Trophoblast cell (in vitro differentiated cells and primary cell): ENCODE measurements at regions not wholly inside any gene's neighbourhood (a gene's known extent, or its start where the extent isn't known, plus 50 kb on each side); places are given as distances from the start of the nearest gene placed in this dataset.

Experiments
- DNase-seq, 2 donors: peaks; one replicate each; pipeline ENCODE4 v3.0.0-alpha.2; 2016
- H2AFZ ChIP-seq: 2 replicates; pipeline ENCODE4 v1.6.1; 2013; ENCODE audit warnings: low read length, moderate library complexity, mild to moderate bottlenecking; ENCODE audit not compliant: insufficient read depth, poor library complexity
- H2AK5ac ChIP-seq: 2 replicates; pipeline ENCODE4 v1.6.1; 2013; ENCODE audit warnings: mild to moderate bottlenecking, low read length
- H2BK120ac ChIP-seq: 2 replicates; pipeline ENCODE4 v1.6.1; 2013; ENCODE audit warnings: low read length, mild to moderate bottlenecking, moderate library complexity; ENCODE audit not compliant: insufficient read depth, poor library complexity
- H2BK12ac ChIP-seq: 2 replicates; pipeline ENCODE4 v1.6.1; 2013; ENCODE audit warnings: mild to moderate bottlenecking, low read length, moderate library complexity
- H2BK5ac ChIP-seq: 2 replicates; pipeline ENCODE4 v1.6.1; 2013; ENCODE audit warnings: low read length, low read depth, moderate library complexity, mild to moderate bottlenecking; ENCODE audit not compliant: poor library complexity
- H3K14ac ChIP-seq: 2 replicates; pipeline ENCODE4 v1.6.1; 2013; ENCODE audit warnings: mild to moderate bottlenecking, low read length
- H3K18ac ChIP-seq: 2 replicates; pipeline ENCODE4 v1.6.1; 2013; ENCODE audit warnings: mild to moderate bottlenecking, low read length
- H3K23ac ChIP-seq: 2 replicates; pipeline ENCODE4 v1.6.1; 2013; ENCODE audit warnings: low read length
- H3K27ac ChIP-seq: 2 replicates; pipeline ENCODE4 v1.5.1; 2013; ENCODE audit warnings: low read depth, mild to moderate bottlenecking, inconsistent platforms, low read length, moderate library complexity
- H3K27me3 ChIP-seq: 2 replicates; pipeline ENCODE4 v1.6.1; 2013; ENCODE audit warnings: inconsistent platforms, mild to moderate bottlenecking, low read length, moderate library complexity; ENCODE audit not compliant: insufficient read depth
- H3K36me3 ChIP-seq, 2 experiments: 1 replicate in 1 of 2; 2 replicates in 1 of 2; pipeline ENCODE4 v1.6.1; 2013; ENCODE audit warnings: low read length in 2 of 2, mild to moderate bottlenecking in 2 of 2, moderate library complexity in 1 of 2; ENCODE audit not compliant: insufficient read depth in 2 of 2, control insufficient read depth in 1 of 2
- H3K4ac ChIP-seq: 2 replicates; pipeline ENCODE4 v1.6.1; 2013; ENCODE audit warnings: low read depth, mild to moderate bottlenecking, low read length, moderate library complexity
- H3K4me1 ChIP-seq, 2 experiments: 1 replicate in 1 of 2; 2 replicates in 1 of 2; pipeline ENCODE4 v1.6.1; 2013; ENCODE audit warnings: low read length in 2 of 2, mild to moderate bottlenecking in 2 of 2, moderate library complexity in 1 of 2; ENCODE audit not compliant: insufficient read depth in 2 of 2, control insufficient read depth in 1 of 2
- H3K4me2 ChIP-seq: 2 replicates; pipeline ENCODE4 v1.6.1; 2013; ENCODE audit warnings: inconsistent platforms, mild to moderate bottlenecking, low read length, moderate library complexity
- H3K4me3 ChIP-seq: 2 replicates; pipeline ENCODE4 v1.5.1; 2013; ENCODE audit warnings: mild to moderate bottlenecking, low read depth, low read length, inconsistent platforms
- H3K79me1 ChIP-seq: one replicate; pipeline ENCODE4 v1.6.1; 2013; ENCODE audit warnings: low read length
- H3K79me2 ChIP-seq: 2 replicates; pipeline ENCODE4 v1.6.1; 2013; ENCODE audit warnings: low read length, mild to moderate bottlenecking; ENCODE audit not compliant: control insufficient read depth, insufficient read depth, poor library complexity
- H3K9ac ChIP-seq: 2 replicates; pipeline ENCODE4 v1.6.1; 2013; ENCODE audit warnings: mild to moderate bottlenecking, low read length
- H3K9me3 ChIP-seq: 2 replicates; pipeline ENCODE4 v1.6.1; 2013; ENCODE audit warnings: low read depth, mild to moderate bottlenecking, control low read depth, inconsistent platforms, low read length; ENCODE audit not compliant: insufficient read depth
- H4K12ac ChIP-seq: 2 replicates; pipeline ENCODE4 v1.6.1; 2013; ENCODE audit warnings: low read depth, mild to moderate bottlenecking, low read length, moderate library complexity
- H4K8ac ChIP-seq: 2 replicates; pipeline ENCODE4 v1.6.1; 2013; ENCODE audit warnings: low read depth, mild to moderate bottlenecking, low read length, moderate library complexity
- H4K91ac ChIP-seq: one replicate; pipeline ENCODE4 v1.6.1; 2013; ENCODE audit warnings: low read depth, mild to moderate bottlenecking, low read length, moderate library complexity
- whole genome bisulfite sequencing: extraction: QIAGEN DNeasy Blood & Tissue Kit; methylation state at CpG from one replicate; pipeline ENCODE4 v1.1.7; 2013; ENCODE audit warnings: missing lambda C conversion rate; ENCODE audit not compliant: insufficient read length, insufficient coverage; ENCODE audit errors: extremely low coverage; 5-methylcytosine and 5-hydroxymethylcytosine counted together

DNA sequence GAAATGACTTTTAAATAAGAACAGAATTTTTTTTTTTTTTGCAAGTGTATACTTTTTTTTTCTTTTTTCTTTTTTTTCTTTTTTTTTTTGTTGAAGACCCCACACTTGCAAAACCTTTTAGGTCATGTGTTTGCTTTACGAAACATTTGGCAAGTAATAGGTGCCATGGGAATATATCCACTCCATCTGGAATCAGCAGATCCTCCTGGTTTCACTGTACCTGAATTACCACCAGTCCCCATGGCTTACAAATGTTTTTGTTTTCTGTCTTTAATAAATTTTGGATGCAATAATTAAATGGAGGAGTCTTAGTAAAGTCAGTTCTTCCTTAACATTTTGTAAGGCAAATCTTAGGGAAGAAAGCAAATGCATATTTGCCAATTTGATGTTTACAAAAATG, 559.7 kb upstream of the ZEB2 start:
- no CpG with 5 or more reads among the region's 1 CpG for WGBS
- no peak overlapping the region for H4K8ac ChIP-seq
- no peaks in the 10 kb centered on the region for H3K4me1 ChIP-seq
- no peak overlapping the region for H4K12ac ChIP-seq
- no peak overlapping the region for H3K4ac ChIP-seq
- no peaks in the 10 kb centered on the region for H3K79me2 ChIP-seq
- H3K4me2 ChIP-seq: no peak overlapping the region
- no peak overlapping the region for H2AFZ ChIP-seq
- no peak overlapping the region for H3K18ac ChIP-seq
- no peak overlapping the region for H2BK12ac ChIP-seq
- H3K9ac ChIP-seq: no peak overlapping the region
- no peaks in the 10 kb centered on the region for H3K79me1 ChIP-seq
- no peak overlapping the region for H2BK5ac ChIP-seq
- no peak overlapping the region for H3K14ac ChIP-seq
- H3K27ac ChIP-seq: no peak overlapping the region
- no peak overlapping the region for H2AK5ac ChIP-seq
- H2BK120ac ChIP-seq: no peak overlapping the region
- H3K23ac ChIP-seq: no peak overlapping the region
- no peaks in the 10 kb centered on the region for H3K9me3 ChIP-seq
- no peak overlapping the region for H4K91ac ChIP-seq
- no peak overlapping the region for H3K4me3 ChIP-seq
- DNase-seq: no peak
- no peaks in the 10 kb centered on the region for H3K36me3 ChIP-seq
- no peaks in the 10 kb centered on the region for H3K27me3 ChIP-seq

GRCh38 chr2:145078923-145079322, 559.0 kb upstream of the ZEB2 start:
- Histone ChIP-seq H2AK5ac (no peak overlapping the region), H3K27me3 (no peaks in the 10 kb centered on the region)
- no CpG with 5 or more reads among the region's 1 CpG for WGBS

DNA sequence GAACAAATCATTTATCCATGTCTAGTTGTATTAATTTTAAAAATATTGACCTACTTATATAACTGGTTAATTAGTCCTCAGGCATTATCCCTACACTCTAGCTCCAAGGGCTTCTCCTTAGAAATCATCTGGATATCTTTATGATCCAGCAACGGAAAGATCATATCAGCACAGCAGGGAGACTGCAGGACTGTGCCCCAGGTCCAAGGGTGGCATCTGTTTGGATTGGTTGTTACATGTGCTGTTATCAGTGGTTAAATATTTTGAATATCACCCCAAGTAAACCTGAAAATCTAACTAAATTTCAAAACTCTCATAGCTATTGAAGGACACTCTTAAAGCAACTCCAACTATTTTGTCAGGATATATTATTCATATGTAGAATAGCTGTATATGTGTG, 556.2 kb upstream of the ZEB2 start:
- Histone ChIP-seq H3K4me3 (no peak overlapping the region), H3K18ac (no peak overlapping the region), H2AFZ (no peak overlapping the region), H3K23ac (no peak overlapping the region), H3K4me1 (no peaks in the 10 kb centered on the region), H3K4me2 (no peak overlapping the region), H3K27me3 (no peaks in the 10 kb centered on the region), H4K8ac (no peak overlapping the region), H3K14ac (no peak overlapping the region), H3K36me3 (no peaks in the 10 kb centered on the region), H2BK5ac (no peak overlapping the region), H3K79me2 (no peaks in the 10 kb centered on the region), H4K12ac (no peak overlapping the region), H2BK12ac (no peak overlapping the region), H3K9me3 (no peaks in the 10 kb centered on the region), H3K4ac (no peak overlapping the region), H3K27ac (no peak overlapping the region), H2BK120ac (no peak overlapping the region), H3K79me1 (no peaks in the 10 kb centered on the region), H2AK5ac (no peak overlapping the region), H3K9ac (no peak overlapping the region), H4K91ac (no peak overlapping the region)
- DNase-seq: no peak
- WGBS: no CpG with 5 or more reads among the region's 1 CpG

More at GRCh38 chr2:145078923-145079322, 559.0 kb upstream of the ZEB2 start:
- H3K9me3 ChIP-seq: no peaks in the 10 kb centered on the region
- no peak overlapping the region for H4K91ac ChIP-seq
- H3K4me2 ChIP-seq: no peak overlapping the region
- no peaks in the 10 kb centered on the region for H3K79me2 ChIP-seq
- no peak overlapping the region for H2BK120ac ChIP-seq
- H3K4ac ChIP-seq: no peak overlapping the region
- no peaks in the 10 kb centered on the region for H3K36me3 ChIP-seq
- no peak overlapping the region for H4K12ac ChIP-seq
- no peak overlapping the region for H3K18ac ChIP-seq
- no peak overlapping the region for H2AFZ ChIP-seq
- H3K79me1 ChIP-seq: no peaks in the 10 kb centered on the region
- DNase-seq: no peak
- H4K8ac ChIP-seq: no peak overlapping the region
- no peak overlapping the region for H3K9ac ChIP-seq
- no peak overlapping the region for H3K14ac ChIP-seq
- H3K27ac ChIP-seq: no peak overlapping the region
- no peaks in the 10 kb centered on the region for H3K4me1 ChIP-seq
- H2BK12ac ChIP-seq: no peak overlapping the region
- H3K4me3 ChIP-seq: no peak overlapping the region
- no peak overlapping the region for H2BK5ac ChIP-seq
- no peak overlapping the region for H3K23ac ChIP-seq

- whole genome bisulfite sequencing: no CpG with 5 or more reads among the region's 1 CpG
- H3K4ac ChIP-seq: no peak overlapping the region
- no peak overlapping the region for H3K18ac ChIP-seq
- no peaks in the 10 kb centered on the region for H3K27me3 ChIP-seq
- H3K9ac ChIP-seq: no peak overlapping the region
- H3K27ac ChIP-seq: no peak overlapping the region
- no peak overlapping the region for H2BK5ac ChIP-seq
- DNase-seq: no peak
- H3K4me1 ChIP-seq: no peaks in the 10 kb centered on the region
- no peak overlapping the region for H3K4me3 ChIP-seq
- H2BK120ac ChIP-seq: no peak overlapping the region
- no peak overlapping the region for H2AFZ ChIP-seq
- H4K8ac ChIP-seq: no peak overlapping the region
- no peak overlapping the region for H4K91ac ChIP-seq
- no peak overlapping the region for H3K23ac ChIP-seq
- H3K14ac ChIP-seq: no peak overlapping the region
- H3K4me2 ChIP-seq: no peak overlapping the region
- H4K12ac ChIP-seq: no peak overlapping the region
- no peaks in the 10 kb centered on the region for H3K79me1 ChIP-seq
- no peaks in the 10 kb centered on the region for H3K36me3 ChIP-seq
- H2BK12ac ChIP-seq: no peak overlapping the region
- no peaks in the 10 kb centered on the region for H3K79me2 ChIP-seq
- H2AK5ac ChIP-seq: no peak overlapping the region
- no peaks in the 10 kb centered on the region for H3K9me3 ChIP-seq
These were observed 555.6 kb upstream of the ZEB2 start for GRCh38 chr2:145075454-145076062.
